ENCODE measurements at regions not wholly inside any gene's neighbourhood (a gene's known extent, or its start where the extent isn't known, plus 50 kb on each side); places are given as distances from the start of the nearest gene placed in this dataset.

DNA sequence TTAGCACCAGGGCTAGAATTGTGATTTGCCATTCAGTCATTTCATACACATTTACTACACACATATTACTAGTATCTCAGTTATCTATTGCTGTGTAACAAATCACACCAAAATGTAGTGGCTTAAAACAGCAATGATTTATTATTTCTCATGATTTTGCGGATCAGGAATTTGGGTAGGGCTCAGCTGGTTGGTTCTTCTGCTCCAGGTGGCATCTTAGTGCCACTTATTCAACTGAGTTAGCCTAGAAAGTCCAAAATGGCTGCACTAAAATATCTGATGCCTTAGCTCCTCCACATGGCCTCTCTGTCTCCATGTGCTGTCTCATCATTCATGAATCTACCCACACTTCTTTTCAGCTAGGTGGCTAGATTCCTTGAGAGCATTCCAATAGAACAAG, 107.1 kb downstream of the ZFP36L2 start:
- H3K9me3 Mint-ChIP-seq: peaks cover 0 to 1% (median 0%) of the 10 kb centered on the region in 6 donors
- no peak for DNase-seq
- no peak overlapping the region for H3K4me3 Mint-ChIP-seq
- H3K27ac Mint-ChIP-seq: no peak overlapping the region
- H3K4me1 Mint-ChIP-seq: peaks cover 0 to 10% of the 10 kb centered on the region in 2 donors
- peaks cover 0 to 3% (median 2%) of the 10 kb centered on the region in 3 donors for H3K27me3 Mint-ChIP-seq (ENCODE audit: low read depth in 3 of 3)
- H3K36me3 Mint-ChIP-seq: peaks cover 4 to 12% (median 10%) of the 10 kb centered on the region in 3 donors

- Mint-ChIP-seq H3K36me3 (peaks cover 4 to 12% (median 10%) of the 10 kb centered on the region in 3 donors), H3K27ac (peak overlapping the region in 1 of 6 donors; percentile 2), H3K9me3 (peaks cover 0 to 1% (median 0%) of the 10 kb centered on the region in 6 donors), H3K4me3 (no peak overlapping the region), H3K4me1 (peaks cover 0 to 2% of the 10 kb centered on the region in 2 donors), H3K27me3 (ENCODE audit: low read depth in 3 of 3) (peaks cover 0 to 4% (median 3%) of the 10 kb centered on the region in 3 donors)
- DNase-seq: no peak
Observed at GRCh38 chr2:43117521-43118143, 108.8 kb downstream of the ZFP36L2 start.

DNA sequence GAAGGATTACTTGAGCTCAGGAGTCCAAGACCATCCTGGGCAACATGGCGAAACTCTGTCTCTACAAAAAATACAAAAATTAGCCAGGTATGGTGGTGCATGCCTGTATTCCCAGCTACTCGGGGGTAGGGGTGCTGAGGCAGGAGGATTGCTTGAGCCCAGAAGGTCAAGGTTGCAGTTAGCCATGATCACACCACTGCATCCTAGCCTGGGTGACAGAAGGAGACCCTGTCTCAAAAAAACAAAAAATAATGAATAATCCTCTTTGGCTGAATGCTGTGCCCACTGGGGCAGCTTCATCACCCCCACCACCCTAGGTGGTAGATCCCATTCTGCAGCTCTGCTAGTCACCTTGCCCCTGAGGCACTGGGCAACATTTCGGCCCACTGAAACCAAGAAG, 109.4 kb downstream of the ZFP36L2 start:
- H3K4me1 Mint-ChIP-seq: no peaks in the 10 kb centered on the region
- H3K36me3 Mint-ChIP-seq: peaks cover 4 to 10% (median 8%) of the 10 kb centered on the region in 3 donors

GRCh38 chr2:43115881-43116280, 110.5 kb downstream of the ZFP36L2 start:
- Mint-ChIP-seq H3K27me3 (ENCODE audit: low read depth in 3 of 3) (peaks cover 0 to 4% (median 3%) of the 10 kb centered on the region in 3 donors), H3K4me3 (no peak overlapping the region)

More for the DNA sequence above, 109.4 kb downstream of the ZFP36L2 start:
- H3K27me3 Mint-ChIP-seq (ENCODE audit: low read depth in 3 of 3): peaks cover 0 to 4% (median 3%) of the 10 kb centered on the region in 3 donors
- H3K4me3 Mint-ChIP-seq: no peak overlapping the region
- DNase-seq: no peak
- peaks cover 0 to 1% (median 0%) of the 10 kb centered on the region in 6 donors for H3K9me3 Mint-ChIP-seq
- no peak overlapping the region for H3K27ac Mint-ChIP-seq

GRCh38 chr2:43114210-43114609, 112.2 kb downstream of the ZFP36L2 start:
- Mint-ChIP-seq H3K27ac (peak overlapping the region in 1 of 6 donors; percentile 1), H3K4me3 (no peak overlapping the region), H3K36me3 (peaks cover 4 to 10% (median 8%) of the 10 kb centered on the region in 3 donors), H3K27me3 (ENCODE audit: low read depth in 3 of 3) (peaks cover 0 to 4% (median 3%) of the 10 kb centered on the region in 3 donors), H3K9me3 (peaks cover 0 to 1% (median 0%) of the 10 kb centered on the region in 6 donors), H3K4me1 (peaks cover 0 to 2% of the 10 kb centered on the region in 2 donors)
- DNase-seq: no peak

More at GRCh38 chr2:43115881-43116280, 110.5 kb downstream of the ZFP36L2 start:
- H3K36me3 Mint-ChIP-seq: peaks cover 4 to 10% (median 8%) of the 10 kb centered on the region in 3 donors
- H3K4me1 Mint-ChIP-seq: no peaks in the 10 kb centered on the region
- peaks cover 0 to 1% (median 0%) of the 10 kb centered on the region in 6 donors for H3K9me3 Mint-ChIP-seq
- DNase-seq: no peak
- no peak overlapping the region for H3K27ac Mint-ChIP-seq

GRCh38 chr2:43111788-43112554, 114.4 kb downstream of the ZFP36L2 start:
- Mint-ChIP-seq H3K27me3 (ENCODE audit: low read depth in 3 of 3) (peaks cover 0 to 7% (median 3%) of the 10 kb centered on the region in 3 donors), H3K27ac (no peak overlapping the region), H3K4me3 (no peak overlapping the region), H3K36me3 (peaks cover 0 to 6% (median 0%) of the 10 kb centered on the region in 3 donors), H3K9me3 (no peaks in the 10 kb centered on the region), H3K4me1 (peaks cover 2 to 3% of the 10 kb centered on the region in 2 donors)
- no peak for DNase-seq

DNA sequence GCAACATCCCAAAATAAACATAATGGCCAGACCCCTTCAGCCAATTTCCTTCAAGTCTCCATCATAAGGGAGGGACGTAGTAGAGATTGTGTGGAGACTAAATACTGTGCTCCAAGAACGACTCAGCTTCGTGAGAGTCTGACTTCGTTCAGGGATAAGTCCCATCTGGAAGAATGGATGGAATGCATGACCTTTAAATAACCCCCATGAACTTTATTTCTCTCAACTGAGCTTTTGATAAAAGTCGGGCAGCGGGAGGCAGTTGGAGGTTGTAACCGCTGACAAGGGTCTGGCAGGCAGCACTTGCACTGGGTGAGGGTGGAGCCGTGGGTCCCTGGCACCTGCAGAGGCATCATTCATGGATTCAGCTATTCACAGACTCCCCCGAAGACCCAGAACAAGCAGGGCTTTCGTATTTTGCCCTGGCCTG, 115.9 kb downstream of the ZFP36L2 start:
- H3K27me3 Mint-ChIP-seq (ENCODE audit: low read depth in 3 of 3): peaks cover 2 to 7% (median 3%) of the 10 kb centered on the region in 3 donors
- DNase-seq: no peak
- no peak overlapping the region for H3K27ac Mint-ChIP-seq
- H3K4me1 Mint-ChIP-seq: peaks cover 11 to 14% of the 10 kb centered on the region in 2 donors
- H3K9me3 Mint-ChIP-seq: no peaks in the 10 kb centered on the region
- H3K36me3 Mint-ChIP-seq: peaks cover 0 to 3% (median 0%) of the 10 kb centered on the region in 3 donors
- no peak overlapping the region for H3K4me3 Mint-ChIP-seq

- peaks cover 0 to 2% (median 0%) of the 10 kb centered on the region in 3 donors for H3K36me3 Mint-ChIP-seq
- peak overlapping the region in 3 of 6 donors; percentile 64 to 75 (median 68) for H3K27ac Mint-ChIP-seq
- no peak for DNase-seq
- H3K4me3 Mint-ChIP-seq: no peak overlapping the region
- peaks cover 11 to 14% of the 10 kb centered on the region in 2 donors for H3K4me1 Mint-ChIP-seq
- no peaks in the 10 kb centered on the region for H3K9me3 Mint-ChIP-seq
- peaks cover 0 to 5% (median 2%) of the 10 kb centered on the region in 3 donors for H3K27me3 Mint-ChIP-seq (ENCODE audit: low read depth in 3 of 3)
Observed at GRCh38 chr2:43109261-43109743, 117.1 kb downstream of the ZFP36L2 start.

DNA sequence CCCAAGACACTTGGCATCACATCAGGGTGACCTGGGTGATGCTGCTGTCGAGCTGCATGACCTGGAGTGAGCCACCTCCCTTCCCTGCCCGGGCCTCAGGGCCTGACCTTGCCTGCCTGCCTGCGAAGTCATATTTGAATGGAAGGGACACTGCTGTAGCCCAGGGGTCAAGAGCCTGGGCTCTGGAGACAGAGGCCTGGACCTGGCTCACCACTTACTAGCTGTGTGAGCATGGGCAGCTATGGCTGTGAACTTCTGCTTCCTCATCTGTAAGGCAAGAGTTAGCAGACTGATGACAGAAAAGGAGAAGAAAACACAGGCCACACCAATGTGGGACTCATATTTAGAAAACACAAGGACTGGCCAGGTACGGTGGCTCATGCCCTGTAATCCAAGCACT, 118.7 kb downstream of the ZFP36L2 start:
- no peak overlapping the region for H3K4me3 Mint-ChIP-seq
- H3K9me3 Mint-ChIP-seq: no peaks in the 10 kb centered on the region
- no peak for DNase-seq
- H3K36me3 Mint-ChIP-seq: peaks cover 0 to 6% (median 0%) of the 10 kb centered on the region in 3 donors
- peaks cover 11 to 16% of the 10 kb centered on the region in 2 donors for H3K4me1 Mint-ChIP-seq
- peak overlapping the region in 2 of 6 donors; percentile 16 to 68 for H3K27ac Mint-ChIP-seq
- peaks cover 2 to 3% (median 2%) of the 10 kb centered on the region in 3 donors for H3K27me3 Mint-ChIP-seq (ENCODE audit: low read depth in 3 of 3)

GRCh38 chr2:43106559-43107527, 119.6 kb downstream of the ZFP36L2 start:
- no peak overlapping the region for H3K4me3 Mint-ChIP-seq
- H3K4me1 Mint-ChIP-seq: peaks cover 11 to 16% of the 10 kb centered on the region in 2 donors
- peak overlapping the region in 4 of 6 donors; percentile 16 to 81 (median 50) for H3K27ac Mint-ChIP-seq

GRCh38 chr2:43105586-43106558, 120.5 kb downstream of the ZFP36L2 start:
- no peak overlapping the region for H3K4me3 Mint-ChIP-seq
- H3K27me3 Mint-ChIP-seq (ENCODE audit: low read depth in 3 of 3): peaks cover 2 to 3% (median 2%) of the 10 kb centered on the region in 3 donors
- no peaks in the 10 kb centered on the region for H3K9me3 Mint-ChIP-seq
- peaks cover 0 to 6% (median 0%) of the 10 kb centered on the region in 3 donors for H3K36me3 Mint-ChIP-seq
- H3K27ac Mint-ChIP-seq: peak overlapping the region in 2 of 6 donors; percentile 28 to 33
- peaks cover 11 to 16% of the 10 kb centered on the region in 2 donors for H3K4me1 Mint-ChIP-seq
- no peak for DNase-seq

More at GRCh38 chr2:43106559-43107527, 119.6 kb downstream of the ZFP36L2 start:
- no peak for DNase-seq
- Mint-ChIP-seq H3K9me3 (no peaks in the 10 kb centered on the region), H3K36me3 (peaks cover 0 to 6% (median 0%) of the 10 kb centered on the region in 3 donors), H3K27me3 (ENCODE audit: low read depth in 3 of 3) (peaks cover 2 to 3% (median 2%) of the 10 kb centered on the region in 3 donors)

DNA sequence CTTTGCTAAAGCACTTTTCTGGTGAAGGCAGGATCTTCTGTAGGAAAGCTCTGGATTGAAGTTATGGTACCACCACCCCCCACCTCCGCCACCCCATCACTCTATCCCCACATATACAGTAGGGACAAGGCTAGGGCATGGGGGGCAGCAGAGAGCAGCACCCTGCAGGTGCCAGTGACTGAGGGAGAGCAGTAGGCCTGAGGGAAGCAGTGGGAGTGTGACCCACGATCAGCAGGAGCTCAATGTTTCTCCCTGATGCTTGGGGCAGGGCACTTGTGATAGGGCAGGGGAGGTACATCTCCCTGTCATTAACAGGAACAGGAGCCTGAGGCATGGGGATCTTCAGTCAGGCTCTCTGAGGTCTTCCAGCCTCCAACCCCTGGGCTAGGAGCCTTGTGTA, 121.6 kb downstream of the ZFP36L2 start:
- H3K27me3 Mint-ChIP-seq (ENCODE audit: low read depth in 3 of 3): peaks cover 2 to 3% (median 2%) of the 10 kb centered on the region in 3 donors
- no peaks in the 10 kb centered on the region for H3K9me3 Mint-ChIP-seq
- H3K4me3 Mint-ChIP-seq: no peak overlapping the region
- H3K4me1 Mint-ChIP-seq: peaks cover 11 to 18% of the 10 kb centered on the region in 2 donors
- peaks cover 0 to 10% (median 4%) of the 10 kb centered on the region in 3 donors for H3K36me3 Mint-ChIP-seq
- no peak for DNase-seq
- H3K27ac Mint-ChIP-seq: peak overlapping the region in 1 of 6 donors; percentile 34

Measured in immature natural killer cell (primary cell).